SK-N-MC (cell line): ENCODE measurements at regions not wholly inside any gene's neighbourhood (a gene's known extent, or its start where the extent isn't known, plus 50 kb on each side); places are given as distances from the start of the nearest gene placed in this dataset.

ENCODE experiments used
- DNase-seq: peaks from one replicate; pipeline ENCODE4 v3.0.0-alpha.2; 2011; ENCODE audit warnings: low read depth, low spot score
- H3K27ac ChIP-seq: fragments of 200-600 bp; sonication (generic); 2 replicates; pipeline ENCODE4 v1.5.1; 2016; ENCODE audit warnings: mixed run types
- H3K36me3 ChIP-seq: fragments of 200-600 bp; sonication (generic); 2 replicates; pipeline ENCODE4 v1.6.1; 2017; ENCODE audit warnings: antibody characterized with exemption, low read length, mixed read lengths; ENCODE audit not compliant: insufficient read depth
- H3K4me3 ChIP-seq: fragments of 200-600 bp; sonication (generic); 2 replicates; pipeline ENCODE4 v1.5.1; 2016
- H3K9ac ChIP-seq: fragments of 200-600 bp; sonication (generic); 2 replicates; pipeline ENCODE4 v1.8.0; 2017; ENCODE audit warnings: mixed run types, mixed read lengths; ENCODE audit not compliant: insufficient read length
- H3K9me3 ChIP-seq: fragments of 200-600 bp; sonication (generic); 2 replicates; pipeline ENCODE4 v1.6.1; 2017; ENCODE audit warnings: low read depth, mild to moderate bottlenecking, antibody characterized with exemption, low read length, moderate library complexity, mixed read lengths
- EZH2 ChIP-seq: fragments of 200-600 bp; sonication (generic); IDR thresholded peaks from one replicate; pipeline ENCODE4 v1.6.1; 2017; ENCODE audit warnings: antibody characterized with exemption
- FOXP2 ChIP-seq: optimal IDR thresholded peaks from 2 replicates; pipeline ENCODE3; 2011; ENCODE audit warnings: mild to moderate bottlenecking, moderate library complexity; ENCODE audit not compliant: insufficient read depth; ENCODE audit errors: extremely low read length, control extremely low read depth
- POLR2AphosphoS5 ChIP-seq: IDR thresholded peaks from 2 replicates; pipeline ENCODE4 v1.6.1; 2012; ENCODE audit warnings: mild to moderate bottlenecking, low read depth, low read length, borderline replicate concordance

DNA sequence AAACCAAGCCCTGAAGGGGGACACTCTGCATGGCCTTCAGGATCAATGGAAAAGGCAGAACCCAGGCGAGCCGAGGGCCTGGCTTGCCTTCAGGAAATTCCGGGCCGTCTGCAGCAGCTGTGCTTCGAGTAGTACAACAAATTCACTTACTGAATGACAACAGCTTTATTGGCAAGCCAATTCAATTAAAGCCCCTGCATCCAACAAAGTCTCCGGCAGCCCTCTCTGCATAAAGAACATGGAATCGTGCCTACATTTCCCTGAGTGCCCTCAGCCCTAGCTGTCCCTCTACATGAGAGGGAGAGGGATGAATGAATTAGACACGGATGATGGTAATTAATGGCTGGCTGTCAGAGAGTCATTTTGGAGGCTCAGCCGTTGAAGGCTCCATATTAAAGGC lies 189.0 kb downstream of the BCL11A start:
- DNase-seq = no peak
- H3K9ac ChIP-seq = no peak overlapping the region
- H3K9me3 ChIP-seq = no peaks in the 10 kb centered on the region
- H3K4me3 ChIP-seq = no peak overlapping the region
- no peaks in the 10 kb centered on the region for H3K36me3 ChIP-seq
- TF ChIP-seq POLR2AphosphoS5 = no peak
- no peak for TF ChIP-seq EZH2
- TF ChIP-seq FOXP2 = no peak
- no peak overlapping the region for H3K27ac ChIP-seq

- Histone ChIP-seq H3K9me3 (no peaks in the 10 kb centered on the region), H3K4me3 (no peak overlapping the region), H3K36me3 (no peaks in the 10 kb centered on the region), H3K9ac (no peak overlapping the region), H3K27ac (no peak overlapping the region)
- TF ChIP-seq FOXP2 (no peak), POLR2AphosphoS5 (no peak), EZH2 (no peak)
- no peak for DNase-seq
These were observed 192.0 kb downstream of the BCL11A start for GRCh38 chr2:60361498-60361897.

GRCh38 chr2:60359569-60359968 lies 193.9 kb downstream of the BCL11A start:
- no peak overlapping the region for H3K27ac ChIP-seq
- H3K4me3 ChIP-seq = no peak overlapping the region
- no peak for DNase-seq
- H3K36me3 ChIP-seq = no peaks in the 10 kb centered on the region
- TF ChIP-seq EZH2 (no peak), POLR2AphosphoS5 (no peak), FOXP2 (no peak)
- H3K9me3 ChIP-seq = no peaks in the 10 kb centered on the region
- no peak overlapping the region for H3K9ac ChIP-seq

GRCh38 chr2:60358476-60358875 lies 195.0 kb downstream of the BCL11A start:
- no peak for DNase-seq
- no peak overlapping the region for H3K9ac ChIP-seq
- H3K9me3 ChIP-seq = no peaks in the 10 kb centered on the region
- no peaks in the 10 kb centered on the region for H3K36me3 ChIP-seq
- TF ChIP-seq POLR2AphosphoS5 (no peak), FOXP2 (no peak)
- no peak overlapping the region for H3K27ac ChIP-seq
- no peak overlapping the region for H3K4me3 ChIP-seq

GRCh38 chr2:60357996-60358395 lies 195.5 kb downstream of the BCL11A start:
- no peak for DNase-seq
- H3K36me3 ChIP-seq = no peaks in the 10 kb centered on the region
- no peak for TF ChIP-seq EZH2
- TF ChIP-seq FOXP2 = no peak
- no peak for TF ChIP-seq POLR2AphosphoS5
- H3K27ac ChIP-seq = no peak overlapping the region
- no peaks in the 10 kb centered on the region for H3K9me3 ChIP-seq
- H3K9ac ChIP-seq = no peak overlapping the region
- H3K4me3 ChIP-seq = no peak overlapping the region

DNA sequence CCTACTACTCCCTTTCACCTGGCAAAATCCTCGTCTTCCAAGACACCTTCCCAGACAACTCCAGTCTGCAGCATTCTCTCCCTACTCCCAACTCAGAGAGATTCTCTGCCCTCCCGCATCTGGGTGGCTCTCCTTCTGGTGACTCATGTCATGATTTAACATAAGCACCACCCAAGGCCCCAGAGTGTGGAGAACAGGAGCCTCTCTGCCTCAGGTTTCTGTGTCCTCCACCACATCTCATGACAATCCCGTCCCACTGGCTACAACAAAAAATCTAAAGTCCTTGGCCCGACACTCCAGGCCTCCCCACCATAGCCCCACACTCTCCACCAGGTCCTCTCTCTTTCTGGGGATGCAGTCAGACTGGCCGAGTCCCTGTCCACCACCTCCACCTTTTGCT lies 197.1 kb downstream of the BCL11A start:
- Histone ChIP-seq H3K4me3 (no peak overlapping the region), H3K36me3 (no peaks in the 10 kb centered on the region), H3K9ac (no peak overlapping the region), H3K27ac (no peak overlapping the region), H3K9me3 (no peaks in the 10 kb centered on the region)
- no peak for DNase-seq
- TF ChIP-seq POLR2AphosphoS5 = no peak

DNA sequence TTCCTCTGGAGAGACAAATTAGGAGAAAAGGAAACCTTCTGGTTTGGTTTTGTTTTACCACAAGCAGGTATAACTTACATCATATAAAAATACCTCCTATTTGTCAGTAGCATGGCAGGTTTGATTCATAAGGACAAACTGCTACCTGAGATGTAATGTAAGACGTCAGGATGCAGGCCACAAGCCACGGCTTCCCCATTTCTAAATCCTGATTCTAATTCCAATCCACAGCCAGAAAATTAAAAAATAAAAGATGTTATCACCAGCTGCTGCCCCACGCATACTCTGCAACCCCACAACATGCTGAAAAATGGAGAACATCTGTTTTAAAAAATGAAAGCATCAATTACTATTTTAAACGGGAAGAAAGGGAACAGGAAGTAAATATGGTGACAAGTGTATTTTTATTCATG lies 197.6 kb downstream of the BCL11A start:
- Histone ChIP-seq H3K36me3 (no peaks in the 10 kb centered on the region), H3K9me3 (no peaks in the 10 kb centered on the region), H3K4me3 (no peak overlapping the region), H3K27ac (no peak overlapping the region), H3K9ac (no peak overlapping the region)
- no peak for TF ChIP-seq POLR2AphosphoS5
- no peak for TF ChIP-seq FOXP2
- TF ChIP-seq EZH2 = no peak
- no peak for DNase-seq

- TF ChIP-seq FOXP2 = no peak
- TF ChIP-seq POLR2AphosphoS5 = no peak
- TF ChIP-seq EZH2 = no peak
- H3K4me3 ChIP-seq = no peak overlapping the region
- H3K9me3 ChIP-seq = no peaks in the 10 kb centered on the region
- H3K9ac ChIP-seq = no peak overlapping the region
- H3K27ac ChIP-seq = no peak overlapping the region
- H3K36me3 ChIP-seq = no peaks in the 10 kb centered on the region
- no peak for DNase-seq
These were observed 198.7 kb downstream of the BCL11A start for GRCh38 chr2:60354713-60355112.

GRCh38 chr2:60353863-60354262 lies 199.6 kb downstream of the BCL11A start:
- Histone ChIP-seq H3K9me3 (no peaks in the 10 kb centered on the region), H3K4me3 (no peak overlapping the region)
- DNase-seq = no peak

More at GRCh38 chr2:60353863-60354262, 199.6 kb downstream of the BCL11A start:
- Histone ChIP-seq H3K36me3 (no peaks in the 10 kb centered on the region), H3K9ac (no peak overlapping the region), H3K27ac (no peak overlapping the region)
- TF ChIP-seq FOXP2 = no peak
- no peak for TF ChIP-seq POLR2AphosphoS5
- no peak for TF ChIP-seq EZH2
